H1 (cell line): ENCODE measurements at regions not wholly inside any gene's neighbourhood (a gene's known extent, or its start where the extent isn't known, plus 50 kb on each side); places are given as distances from the start of the nearest gene placed in this dataset.

ENCODE experiments used
- ATF3 ChIP-seq: IDR thresholded peaks from 2 replicates; pipeline ENCODE4 v1.6.1; 2011; ENCODE audit warnings: low read depth, mild to moderate bottlenecking, low read length; ENCODE audit not compliant: insufficient read depth
- BCL11A ChIP-seq, 2 experiments: IDR thresholded peaks; one replicate each; pipeline ENCODE4 v1.6.1; 2011; ENCODE audit warnings: low read depth in 2 of 2, low read length in 2 of 2, mild to moderate bottlenecking in 2 of 2
- CEBPB ChIP-seq: IDR thresholded peaks from 2 replicates; pipeline ENCODE4 v1.6.1; 2012; ENCODE audit warnings: low read depth, low read length
- CHD7 ChIP-seq: fragments of 300-600 bp; sonication (generic); IDR thresholded peaks from 2 replicates; pipeline ENCODE4 v1.7.1; 2012; ENCODE audit warnings: low read length, moderate library complexity, mild to moderate bottlenecking, inconsistent platforms; ENCODE audit not compliant: insufficient replicate concordance
- EP300 ChIP-seq, 2 experiments: IDR thresholded peaks; 1 replicate in 1 of 2; 2 replicates in 1 of 2; pipeline ENCODE4 v1.6.1; 2011 to 2012; ENCODE audit warnings: low read depth in 2 of 2, low read length in 2 of 2, mild to moderate bottlenecking in 2 of 2, borderline replicate concordance in 1 of 2, inconsistent platforms in 1 of 2, moderate library complexity in 1 of 2
- POU5F1 ChIP-seq: IDR thresholded peaks from 2 replicates; pipeline ENCODE4 v1.6.1; 2011; ENCODE audit warnings: low read depth, mild to moderate bottlenecking, low read length, moderate library complexity
- SP1 ChIP-seq: IDR thresholded peaks from 2 replicates; pipeline ENCODE4 v1.6.1; 2011; ENCODE audit warnings: low read depth, low read length
- TAF1 ChIP-seq: IDR thresholded peaks from 2 replicates; pipeline ENCODE4 v1.6.1; 2011; ENCODE audit warnings: mild to moderate bottlenecking, low read depth, low read length
- YY1 ChIP-seq: IDR thresholded peaks from 2 replicates; pipeline ENCODE4 v1.6.1; 2011; ENCODE audit warnings: low read depth, mild to moderate bottlenecking, low read length

- no peak for TF ChIP-seq CHD7
- TF ChIP-seq SP1: no peak
- no peak for TF ChIP-seq TAF1
- TF ChIP-seq ATF3: no peak
- TF ChIP-seq EP300 (IDR thresholded peaks at IDR 0.05; ENCODE audit: borderline replicate concordance in 1 of 2, low read depth in 2 of 2, low read length in 2 of 2): no peak
- TF ChIP-seq BCL11A (IDR thresholded peaks at IDR 0.05; ENCODE audit: low read depth in 2 of 2, low read length in 2 of 2): no peak
- TF ChIP-seq CEBPB: peak; percentile 88
- TF ChIP-seq POU5F1: peak; percentile 63; the same call in 1 of the 2 replicates
- TF ChIP-seq YY1: 0 out of 2 replicates have a peak, but pooled peaks have one; percentile 27
Observed at GRCh38 chr6:28758046-28758817, 165.6 kb downstream of the TRIM27 start (continued).
